Spleen (tissue), 11 donors: ENCODE measurements at regions not wholly inside any gene's neighbourhood (a gene's known extent, or its start where the extent isn't known, plus 50 kb on each side); places are given as distances from the start of the nearest gene placed in this dataset.

Source experiments
- DNase-seq: peaks from one replicate; pipeline ENCODE4 v3.0.0-alpha.2; 2020
- H3K27ac ChIP-seq, 8 donors: fragments of 200-600 bp; sonication (generic) in 7 of 8; 1 replicate in 4 of 8; 2 replicates in 4 of 8; pipeline versions ENCODE4 v1.5.0 to v1.8.0; 2016 to 2021; ENCODE audit warnings: inconsistent platforms in 4 of 8, mild to moderate bottlenecking in 4 of 8, moderate library complexity in 1 of 8
- H3K27me3 ChIP-seq, 7 donors: fragments of 200-600 bp; sonication (generic) in 6 of 7; replicated peaks in 1 of 7; 1 replicate in 4 of 7; 2 replicates in 3 of 7; pipeline versions ENCODE4 v1.5.0 to v1.8.0; 2016 to 2021; ENCODE audit warnings: inconsistent platforms in 3 of 7, mild to moderate bottlenecking in 1 of 7
- H3K36me3 ChIP-seq, 6 donors: fragments of 200-600 bp; sonication (generic) in 5 of 6; 1 replicate in 4 of 6; 2 replicates in 2 of 6; pipeline versions ENCODE4 v1.5.0 to v1.8.0; 2016 to 2021; ENCODE audit warnings: inconsistent platforms in 2 of 6
- H3K4me1 ChIP-seq, 6 donors: fragments of 200-600 bp; sonication (generic) in 5 of 6; 1 replicate in 3 of 6; 2 replicates in 3 of 6; pipeline versions ENCODE4 v1.5.0 to v1.8.0; 2016 to 2021; ENCODE audit warnings: inconsistent platforms in 3 of 6
- H3K4me3 ChIP-seq, 8 donors: fragments of 200-600 bp; sonication (generic) in 7 of 8; 1 replicate in 4 of 8; 2 replicates in 4 of 8; pipeline versions ENCODE4 v1.5.0 to v1.8.0; 2016 to 2021; ENCODE audit warnings: inconsistent platforms in 4 of 8, mild to moderate bottlenecking in 4 of 8, moderate library complexity in 2 of 8
- H3K9me3 ChIP-seq, 8 donors: fragments of 200-600 bp; sonication (generic) in 7 of 8; 1 replicate in 4 of 8; 2 replicates in 4 of 8; pipeline versions ENCODE4 v1.5.0 to v1.8.0; 2016 to 2021; ENCODE audit warnings: inconsistent platforms in 4 of 8
- POLR2A ChIP-seq, 3 donors: fragments of 450-650 bp; IDR thresholded peaks; one replicate each; pipeline ENCODE4 v1.5.1; 2017; ENCODE audit warnings: antibody characterized with exemption in 3 of 3, mild to moderate bottlenecking in 1 of 3
- POLR2AphosphoS5 ChIP-seq, 3 donors: sonication (generic); formaldehyde crosslinking; IDR thresholded peaks; one replicate each; pipeline ENCODE4 v1.5.1; 2017; ENCODE audit warnings: antibody characterized with exemption in 3 of 3
- WGBS, 5 donors: extraction: QIAGEN DNeasy Blood & Tissue Kit in 3 of 5; methylation state at CpG; one replicate each; pipeline versions ENCODE4 v1.1.5 to v1.1.7; 2013 to 2018; 5-methylcytosine and 5-hydroxymethylcytosine counted together
- intact Hi-C: fragments of 100-400 bp; cut with DNase I; formaldehyde crosslinking; loops from one replicate; pipeline ENCODE4 v1.15.0; 2023; ENCODE audit warnings: low total_unique reads
- TF ChIP-seq, protein P1 (sequence below), 11 experiments: fragments of 200-600 bp in 7 of 11; fragments of 450-650 bp in 4 of 11; sonication (generic) in 4 of 11; IDR thresholded peaks in 8 of 11; conservative IDR thresholded peaks in 3 of 11; 1 replicate in 7 of 11; 2 replicates in 4 of 11; pipeline versions ENCODE4 v1.4.0 to v1.8.0; 2016 to 2021; ENCODE audit warnings: antibody characterized with exemption in 11 of 11, inconsistent platforms in 4 of 11, mild to moderate bottlenecking in 1 of 11
- donor health status: healthy with polysubstance abuse.
- donor health status: DM: no; HTN: no; CAD: no; lungs with moderate emphysema.
- donor health status: DM: no; HTN: no; CAD: no.
- donor health status: Bipolar disorder and iron deficiency.
- donor health status: healthy.
- donor health status: DM: no; HTN: no; CAD: no.
- donor health status: DM: yes; HTN: yes; CAD: no.

DNA sequence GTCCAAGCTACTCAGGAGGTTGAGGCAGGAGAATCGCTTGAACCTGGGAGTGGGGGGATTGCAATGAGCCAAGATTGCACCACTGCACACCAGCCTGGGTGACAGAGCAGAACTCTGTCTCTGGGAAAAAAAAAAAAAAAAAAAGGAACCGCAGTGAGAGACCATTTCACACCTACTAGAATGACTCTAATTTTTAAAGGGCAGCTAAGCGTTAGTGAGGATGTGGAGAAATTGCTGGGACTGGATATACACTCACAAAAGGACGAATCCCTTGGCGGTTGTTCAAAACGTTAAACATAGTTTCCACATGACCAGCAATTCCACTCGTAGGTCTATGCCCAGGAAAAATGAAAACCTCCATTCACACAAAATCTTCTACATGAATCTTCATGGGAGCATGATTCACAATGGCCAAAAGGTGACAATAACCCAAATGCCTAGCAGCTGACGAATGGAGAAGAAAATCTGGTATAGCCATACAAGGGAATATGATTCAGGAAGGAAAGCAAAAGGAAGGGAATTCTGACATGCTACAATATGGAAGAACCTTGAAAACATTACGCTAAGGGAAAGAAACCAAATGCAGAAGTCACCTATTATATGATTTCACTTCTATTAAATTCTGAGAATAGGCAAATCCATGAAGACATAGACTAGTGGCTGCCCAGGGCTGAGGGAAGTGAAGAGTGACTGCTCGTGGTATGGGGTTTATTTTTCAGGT lies 127.0 kb downstream of the CHSY1 start:
- Histone ChIP-seq H3K4me1 (peaks cover 38 to 95% (median 83%) of the 10 kb centered on the region in 6 donors), H3K27ac (peak overlapping the region in 7 of 8 donors; percentile 80 to 93 (median 89)), H3K9me3 (no peaks in the 10 kb centered on the region), H3K36me3 (no peaks in the 10 kb centered on the region), H3K27me3 (no peaks in the 10 kb centered on the region), H3K4me3 (peak overlapping the region in 1 of 8 donors; percentile 11)
- intact Hi-C loops = loop anchor here (10.0 kb wide), 1 partner anchor 130 kb away; the partner anchor contains the start of gene CHSY1
- peak; percentile 74 for DNase-seq
- TF ChIP-seq POLR2AphosphoS5 (IDR thresholded peaks at IDR 0.05) = no peak
- TF ChIP-seq, protein P1, sequence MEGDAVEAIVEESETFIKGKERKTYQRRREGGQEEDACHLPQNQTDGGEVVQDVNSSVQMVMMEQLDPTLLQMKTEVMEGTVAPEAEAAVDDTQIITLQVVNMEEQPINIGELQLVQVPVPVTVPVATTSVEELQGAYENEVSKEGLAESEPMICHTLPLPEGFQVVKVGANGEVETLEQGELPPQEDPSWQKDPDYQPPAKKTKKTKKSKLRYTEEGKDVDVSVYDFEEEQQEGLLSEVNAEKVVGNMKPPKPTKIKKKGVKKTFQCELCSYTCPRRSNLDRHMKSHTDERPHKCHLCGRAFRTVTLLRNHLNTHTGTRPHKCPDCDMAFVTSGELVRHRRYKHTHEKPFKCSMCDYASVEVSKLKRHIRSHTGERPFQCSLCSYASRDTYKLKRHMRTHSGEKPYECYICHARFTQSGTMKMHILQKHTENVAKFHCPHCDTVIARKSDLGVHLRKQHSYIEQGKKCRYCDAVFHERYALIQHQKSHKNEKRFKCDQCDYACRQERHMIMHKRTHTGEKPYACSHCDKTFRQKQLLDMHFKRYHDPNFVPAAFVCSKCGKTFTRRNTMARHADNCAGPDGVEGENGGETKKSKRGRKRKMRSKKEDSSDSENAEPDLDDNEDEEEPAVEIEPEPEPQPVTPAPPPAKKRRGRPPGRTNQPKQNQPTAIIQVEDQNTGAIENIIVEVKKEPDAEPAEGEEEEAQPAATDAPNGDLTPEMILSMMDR (IDR thresholded peaks at IDR 0.05 in 8 of 11, conservative IDR thresholded peaks at IDR 0.05 in 3 of 11) = no peak
- no peak for TF ChIP-seq POLR2A (IDR thresholded peaks at IDR 0.05)
- WGBS, 5 donors = 33 to 61% (median 39%) methylated on average over 10 of the region's 10 CpGs

DNA sequence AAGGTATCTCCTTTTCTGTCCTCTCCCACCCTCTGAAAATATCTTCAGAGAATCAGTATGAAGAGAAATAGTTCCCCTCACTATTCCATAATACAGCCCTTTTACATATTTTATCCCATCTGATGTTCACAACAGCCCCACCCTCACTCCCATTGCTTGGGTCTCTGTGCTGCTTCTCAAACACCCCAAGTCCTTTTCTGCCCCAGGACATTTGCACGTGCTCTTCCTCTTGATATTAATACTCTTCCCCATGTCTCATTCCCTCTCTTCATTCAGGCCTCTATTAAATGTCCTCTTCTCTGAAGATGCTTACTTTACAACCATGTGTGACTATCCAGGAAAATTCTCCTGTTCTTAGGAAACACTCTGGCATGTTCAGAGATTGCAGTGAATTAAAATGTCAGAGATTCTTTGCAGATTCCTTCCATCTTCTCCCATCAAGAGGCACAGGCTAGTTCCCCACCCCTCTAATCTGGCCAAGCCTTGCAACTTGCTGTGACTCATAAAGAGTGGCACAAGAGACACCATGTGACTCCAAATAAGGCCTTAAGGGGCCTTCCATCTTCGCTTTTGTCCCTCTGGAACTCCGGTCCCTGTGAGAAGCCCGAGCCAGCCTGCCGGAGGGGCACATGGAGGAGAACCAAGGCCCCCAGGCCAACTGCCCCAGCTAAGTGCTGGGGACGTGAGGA lies 128.5 kb downstream of the CHSY1 start:
- Histone ChIP-seq H3K27ac (peak overlapping the region in 4 of 8 donors; percentile 49 to 93 (median 88)), H3K36me3 (no peaks in the 10 kb centered on the region), H3K4me3 (no peak overlapping the region), H3K9me3 (no peaks in the 10 kb centered on the region), H3K4me1 (peaks cover 38 to 80% (median 73%) of the 10 kb centered on the region in 6 donors), H3K27me3 (no peaks in the 10 kb centered on the region)
- peak; percentile 68 for DNase-seq
- WGBS, 5 donors = 84 to 97% (median 89%) methylated on average over 6 of the region's 6 CpGs
- TF ChIP-seq POLR2A (IDR thresholded peaks at IDR 0.05) = no peak
- TF ChIP-seq, protein P1 (IDR thresholded peaks at IDR 0.05 in 8 of 11, conservative IDR thresholded peaks at IDR 0.05 in 3 of 11) = no peak
- TF ChIP-seq POLR2AphosphoS5 (IDR thresholded peaks at IDR 0.05) = no peak
- intact Hi-C loops = loop anchor here (10.0 kb wide), 1 partner anchor 131 kb away; the partner anchor contains the start of gene CHSY1

DNA sequence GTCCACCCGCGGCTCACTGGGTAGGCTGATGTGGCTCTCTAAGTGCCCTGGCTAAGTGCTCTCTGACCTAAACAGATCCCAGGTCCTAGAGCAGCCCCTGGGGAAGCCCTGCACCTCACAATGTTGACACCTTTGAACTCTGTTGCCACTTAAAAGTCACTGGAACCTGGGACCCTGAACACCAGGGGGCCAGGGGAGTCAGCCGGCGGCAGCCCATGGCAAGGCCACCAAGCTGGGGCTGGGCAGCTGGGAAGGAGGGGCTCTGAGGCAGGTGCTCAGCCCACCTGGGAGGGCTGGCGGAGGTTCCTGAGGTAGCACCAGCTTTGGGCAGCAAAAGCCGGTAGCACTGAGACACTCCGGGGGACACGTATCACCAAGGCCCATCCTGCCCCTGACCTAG lies 129.0 kb downstream of the CHSY1 start:
- intact Hi-C loops = loop anchor here (10.0 kb wide), 1 partner anchor 132 kb away; the partner anchor contains the start of gene CHSY1
- Histone ChIP-seq H3K4me3 (peak overlapping the region in 1 of 8 donors; percentile 65), H3K9me3 (no peaks in the 10 kb centered on the region), H3K36me3 (no peaks in the 10 kb centered on the region), H3K4me1 (peaks cover 32 to 75% (median 67%) of the 10 kb centered on the region in 6 donors), H3K27ac (peak overlapping the region in 2 of 8 donors; percentile 37 to 81), H3K27me3 (no peaks in the 10 kb centered on the region)
- TF ChIP-seq POLR2AphosphoS5 (IDR thresholded peaks at IDR 0.05) (no peak), POLR2A (IDR thresholded peaks at IDR 0.05) (no peak)
- TF ChIP-seq, protein P1 (IDR thresholded peaks at IDR 0.05 in 8 of 11, conservative IDR thresholded peaks at IDR 0.05 in 3 of 11) = no peak
- DNase-seq = peak; percentile 74
- WGBS, 5 donors = 77 to 84% (median 78%) methylated on average over 8 of the region's 8 CpGs

DNA sequence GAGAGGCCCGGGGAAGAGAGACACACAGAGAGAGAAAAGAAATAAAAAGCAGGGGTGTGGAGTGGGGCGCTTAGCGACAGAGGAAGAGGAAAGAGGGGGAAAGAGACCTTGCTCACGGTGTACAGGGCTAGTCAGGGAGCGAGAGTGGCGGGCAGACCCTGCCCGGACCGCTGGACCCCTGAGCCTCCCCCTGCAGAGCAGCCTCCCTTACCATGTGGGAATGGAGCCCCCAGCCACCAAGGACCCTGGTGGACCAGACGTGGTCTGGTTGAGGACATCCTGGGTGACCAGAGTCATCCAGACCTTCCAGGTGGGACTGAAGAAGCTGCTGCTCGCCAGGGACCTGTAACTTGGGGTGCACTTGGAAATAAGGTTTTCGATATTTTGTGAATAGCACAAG lies 129.6 kb downstream of the CHSY1 start:
- Histone ChIP-seq H3K9me3 (no peaks in the 10 kb centered on the region), H3K4me3 (peak overlapping the region in 5 of 8 donors; percentile 6 to 65 (median 36)), H3K27ac (peak overlapping the region; percentile 61 to 84 (median 74)), H3K27me3 (no peaks in the 10 kb centered on the region), H3K4me1 (peaks cover 27 to 69% (median 62%) of the 10 kb centered on the region in 6 donors), H3K36me3 (no peaks in the 10 kb centered on the region)
- TF ChIP-seq POLR2A (IDR thresholded peaks at IDR 0.05) (no peak), POLR2AphosphoS5 (IDR thresholded peaks at IDR 0.05) (no peak)
- TF ChIP-seq, protein P1 (IDR thresholded peaks at IDR 0.05 in 8 of 11, conservative IDR thresholded peaks at IDR 0.05 in 3 of 11) = no peak
- peak; percentile 74 for DNase-seq
- WGBS, 5 donors = 47 to 61% (median 60%) methylated on average over 9 to 11 of the region's 11 CpGs
- intact Hi-C loops = loop anchor here (10.0 kb wide), 1 partner anchor 133 kb away; the partner anchor contains the start of gene CHSY1
